PC-9 (cell line): ENCODE measurements at regions not wholly inside any gene's neighbourhood (a gene's known extent, or its start where the extent isn't known, plus 50 kb on each side); places are given as distances from the start of the nearest gene placed in this dataset.

ENCODE experiments used
- EZH2 ChIP-seq: fragments of 200-600 bp; sonication (generic); IDR thresholded peaks from 2 replicates; pipeline ENCODE4 v1.8.0; 2017; ENCODE audit warnings: antibody characterized with exemption, low read depth
- TF ChIP-seq, protein P1 (sequence below): fragments of 200-600 bp; sonication (generic); conservative IDR thresholded peaks from 2 replicates; pipeline ENCODE4 v1.6.1; 2017; ENCODE audit warnings: mixed run types, antibody characterized with exemption, mild to moderate bottlenecking, moderate library complexity

DNA sequence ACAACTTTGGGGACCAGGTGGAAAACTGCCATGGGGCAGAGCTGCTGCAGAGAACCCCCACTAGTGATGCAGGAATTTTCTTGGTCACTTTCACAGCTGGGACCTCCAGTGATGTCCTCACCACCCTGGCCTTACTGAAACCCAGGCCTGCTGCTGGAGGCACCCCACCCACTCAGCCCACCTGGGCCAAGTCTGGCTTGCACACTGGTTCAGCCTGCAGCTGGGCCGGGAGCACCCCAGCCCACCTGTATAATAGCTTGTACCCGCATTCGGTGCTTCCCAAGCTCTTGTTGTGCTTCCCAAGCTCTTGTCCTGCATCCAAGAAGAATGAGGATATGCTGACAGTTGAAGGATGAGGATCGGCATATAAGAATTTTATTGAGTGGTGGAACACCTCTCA lies 86.4 kb upstream of the ZMAT1 start:
- TF ChIP-seq, protein P1, sequence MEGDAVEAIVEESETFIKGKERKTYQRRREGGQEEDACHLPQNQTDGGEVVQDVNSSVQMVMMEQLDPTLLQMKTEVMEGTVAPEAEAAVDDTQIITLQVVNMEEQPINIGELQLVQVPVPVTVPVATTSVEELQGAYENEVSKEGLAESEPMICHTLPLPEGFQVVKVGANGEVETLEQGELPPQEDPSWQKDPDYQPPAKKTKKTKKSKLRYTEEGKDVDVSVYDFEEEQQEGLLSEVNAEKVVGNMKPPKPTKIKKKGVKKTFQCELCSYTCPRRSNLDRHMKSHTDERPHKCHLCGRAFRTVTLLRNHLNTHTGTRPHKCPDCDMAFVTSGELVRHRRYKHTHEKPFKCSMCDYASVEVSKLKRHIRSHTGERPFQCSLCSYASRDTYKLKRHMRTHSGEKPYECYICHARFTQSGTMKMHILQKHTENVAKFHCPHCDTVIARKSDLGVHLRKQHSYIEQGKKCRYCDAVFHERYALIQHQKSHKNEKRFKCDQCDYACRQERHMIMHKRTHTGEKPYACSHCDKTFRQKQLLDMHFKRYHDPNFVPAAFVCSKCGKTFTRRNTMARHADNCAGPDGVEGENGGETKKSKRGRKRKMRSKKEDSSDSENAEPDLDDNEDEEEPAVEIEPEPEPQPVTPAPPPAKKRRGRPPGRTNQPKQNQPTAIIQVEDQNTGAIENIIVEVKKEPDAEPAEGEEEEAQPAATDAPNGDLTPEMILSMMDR, result no peak
- TF ChIP-seq EZH2, result no peak
